Breast epithelium (tissue), 4 donors: ENCODE measurements at regions not wholly inside any gene's neighbourhood (a gene's known extent, or its start where the extent isn't known, plus 50 kb on each side); places are given as distances from the start of the nearest gene placed in this dataset.

Experiments
- DNase-seq, 2 donors: peaks; one replicate each; pipeline ENCODE4 v3.0.0-alpha.2; 2019; ENCODE audit warnings: low spot score in 2 of 2
- H3K27ac ChIP-seq, 2 donors: fragments of 200-600 bp; sonication (generic) in 1 of 2; one replicate each; pipeline ENCODE4 v1.5.1; 2016 to 2019; ENCODE audit warnings: mild to moderate bottlenecking in 1 of 2
- H3K27me3 ChIP-seq, 2 donors: fragments of 200-600 bp; sonication (generic) in 1 of 2; one replicate each; pipeline versions ENCODE4 v1.5.1 to v1.6.0; 2017 to 2019; ENCODE audit warnings: control low read depth in 1 of 2, mild to moderate bottlenecking in 1 of 2
- H3K36me3 ChIP-seq: fragments of 200-600 bp; one replicate; pipeline ENCODE4 v1.5.1; 2019
- H3K4me1 ChIP-seq, 2 donors: fragments of 200-600 bp; sonication (generic); one replicate each; pipeline ENCODE4 v1.5.1; 2016 to 2019; ENCODE audit warnings: control low read depth in 1 of 2
- H3K4me3 ChIP-seq, 3 donors: fragments of 200-600 bp; sonication (generic); 1 replicate in 2 of 3; 2 replicates in 1 of 3; pipeline ENCODE4 v1.5.1; 2016 to 2019; ENCODE audit warnings: mild to moderate bottlenecking in 3 of 3, moderate library complexity in 2 of 3
- H3K9me3 ChIP-seq, 2 donors: fragments of 200-600 bp; sonication (generic) in 1 of 2; one replicate each; pipeline ENCODE4 v1.5.1; 2016 to 2019; ENCODE audit warnings: control low read depth in 1 of 2
- POLR2A ChIP-seq: fragments of 450-650 bp; IDR thresholded peaks from one replicate; pipeline ENCODE4 v1.6.1; 2016; ENCODE audit warnings: antibody characterized with exemption, mild to moderate bottlenecking, moderate library complexity
- POLR2AphosphoS5 ChIP-seq, 3 donors: sonication (generic); formaldehyde crosslinking; IDR thresholded peaks; one replicate each; pipeline ENCODE4 v1.6.1; 2017; ENCODE audit warnings: antibody characterized with exemption in 3 of 3
- intact Hi-C: fragments of 100-400 bp; cut with DNase I; formaldehyde crosslinking; loops from one replicate; pipeline ENCODE4 v1.15.1; 2023; ENCODE audit warnings: low total_unique reads
- TF ChIP-seq, protein P1 (sequence below), 3 donors: fragments of 450-650 bp; IDR thresholded peaks; one replicate each; pipeline ENCODE4 v1.5.1; 2016 to 2017; ENCODE audit warnings: antibody characterized with exemption in 3 of 3, mild to moderate bottlenecking in 3 of 3, moderate library complexity in 3 of 3

DNA sequence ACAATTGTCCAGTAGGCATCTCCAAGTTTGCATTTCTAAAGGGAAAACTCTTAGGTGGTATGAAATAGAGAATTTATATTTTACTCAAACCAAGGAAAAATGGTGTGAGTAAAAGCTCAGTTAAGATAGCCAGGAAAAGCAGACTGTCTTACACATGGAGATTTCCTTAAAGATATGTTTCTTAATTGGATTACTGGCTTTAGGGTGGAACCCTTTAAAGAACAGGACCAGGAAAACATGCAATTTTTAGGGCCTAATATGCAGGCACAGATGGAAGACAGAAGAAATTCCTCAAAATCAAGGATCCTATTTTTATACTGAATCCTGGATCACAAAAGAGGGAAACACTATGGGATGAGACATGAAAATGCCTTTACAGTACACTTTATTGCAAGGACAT lies 100.3 kb upstream of the PCDH17 start:
- intact Hi-C loops = no loop called here
- Histone ChIP-seq H3K27ac (no peak overlapping the region), H3K27me3 (no peaks in the 10 kb centered on the region), H3K4me3 (no peak overlapping the region), H3K36me3 (no peaks in the 10 kb centered on the region), H3K4me1 (no peaks in the 10 kb centered on the region), H3K9me3 (peaks cover 3 to 8% of the 10 kb centered on the region in 2 donors)
- TF ChIP-seq POLR2A (no peak), POLR2AphosphoS5 (IDR thresholded peaks at IDR 0.05) (no peak)
- TF ChIP-seq, protein P1, sequence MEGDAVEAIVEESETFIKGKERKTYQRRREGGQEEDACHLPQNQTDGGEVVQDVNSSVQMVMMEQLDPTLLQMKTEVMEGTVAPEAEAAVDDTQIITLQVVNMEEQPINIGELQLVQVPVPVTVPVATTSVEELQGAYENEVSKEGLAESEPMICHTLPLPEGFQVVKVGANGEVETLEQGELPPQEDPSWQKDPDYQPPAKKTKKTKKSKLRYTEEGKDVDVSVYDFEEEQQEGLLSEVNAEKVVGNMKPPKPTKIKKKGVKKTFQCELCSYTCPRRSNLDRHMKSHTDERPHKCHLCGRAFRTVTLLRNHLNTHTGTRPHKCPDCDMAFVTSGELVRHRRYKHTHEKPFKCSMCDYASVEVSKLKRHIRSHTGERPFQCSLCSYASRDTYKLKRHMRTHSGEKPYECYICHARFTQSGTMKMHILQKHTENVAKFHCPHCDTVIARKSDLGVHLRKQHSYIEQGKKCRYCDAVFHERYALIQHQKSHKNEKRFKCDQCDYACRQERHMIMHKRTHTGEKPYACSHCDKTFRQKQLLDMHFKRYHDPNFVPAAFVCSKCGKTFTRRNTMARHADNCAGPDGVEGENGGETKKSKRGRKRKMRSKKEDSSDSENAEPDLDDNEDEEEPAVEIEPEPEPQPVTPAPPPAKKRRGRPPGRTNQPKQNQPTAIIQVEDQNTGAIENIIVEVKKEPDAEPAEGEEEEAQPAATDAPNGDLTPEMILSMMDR (IDR thresholded peaks at IDR 0.05) = no peak
- no peak for DNase-seq

DNA sequence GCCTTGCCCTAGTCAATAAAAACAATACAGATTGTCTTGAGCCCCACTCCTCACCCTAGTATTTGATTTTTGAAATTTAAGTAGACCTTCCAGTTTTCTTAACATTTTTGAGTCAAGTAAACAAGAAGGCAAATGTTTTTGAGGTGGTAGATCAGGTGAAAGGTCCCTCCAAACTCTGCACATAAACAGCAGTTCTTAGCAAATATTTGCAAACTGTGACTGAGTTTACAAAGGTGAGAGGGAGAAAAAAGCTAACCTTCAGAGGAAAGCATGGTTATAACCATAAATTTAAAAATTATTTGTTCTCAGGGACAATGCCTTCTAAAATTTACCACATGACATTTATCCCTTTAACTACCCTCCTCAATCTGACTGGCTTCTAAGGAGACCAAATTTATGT lies 84.6 kb upstream of the PCDH17 start:
- no peak for TF ChIP-seq POLR2A
- no peak for TF ChIP-seq POLR2AphosphoS5 (IDR thresholded peaks at IDR 0.05)
- no peak overlapping the region for H3K27ac ChIP-seq
- no peaks in the 10 kb centered on the region for H3K27me3 ChIP-seq
- DNase-seq = no peak
- intact Hi-C loops = no loop called here
- no peak overlapping the region for H3K4me3 ChIP-seq
- no peaks in the 10 kb centered on the region for H3K36me3 ChIP-seq
- no peaks in the 10 kb centered on the region for H3K9me3 ChIP-seq
- no peaks in the 10 kb centered on the region for H3K4me1 ChIP-seq

- H3K9me3 ChIP-seq = no peaks in the 10 kb centered on the region
- no peaks in the 10 kb centered on the region for H3K4me1 ChIP-seq
- intact Hi-C loops = no loop called here
- H3K27ac ChIP-seq = no peak overlapping the region
- no peaks in the 10 kb centered on the region for H3K36me3 ChIP-seq
- no peak overlapping the region for H3K4me3 ChIP-seq
- no peaks in the 10 kb centered on the region for H3K27me3 ChIP-seq
- peak in 1 of 2 donors; percentile 20 for DNase-seq
- TF ChIP-seq POLR2AphosphoS5 (IDR thresholded peaks at IDR 0.05) = no peak
- no peak for TF ChIP-seq POLR2A
- TF ChIP-seq, protein P1 (IDR thresholded peaks at IDR 0.05) = no peak
Measured at GRCh38 chr13:57552437-57552836, 79.1 kb upstream of the PCDH17 start.

GRCh38 chr13:57553932-57554331 lies 77.6 kb upstream of the PCDH17 start:
- TF ChIP-seq POLR2AphosphoS5 (IDR thresholded peaks at IDR 0.05) (no peak), POLR2A (no peak)
- TF ChIP-seq, protein P1 (IDR thresholded peaks at IDR 0.05) = no peak
- Histone ChIP-seq H3K9me3 (no peaks in the 10 kb centered on the region), H3K36me3 (no peaks in the 10 kb centered on the region), H3K4me1 (no peaks in the 10 kb centered on the region), H3K27me3 (no peaks in the 10 kb centered on the region), H3K4me3 (no peak overlapping the region), H3K27ac (no peak overlapping the region)
- intact Hi-C loops = no loop called here
- DNase-seq = no peak

DNA sequence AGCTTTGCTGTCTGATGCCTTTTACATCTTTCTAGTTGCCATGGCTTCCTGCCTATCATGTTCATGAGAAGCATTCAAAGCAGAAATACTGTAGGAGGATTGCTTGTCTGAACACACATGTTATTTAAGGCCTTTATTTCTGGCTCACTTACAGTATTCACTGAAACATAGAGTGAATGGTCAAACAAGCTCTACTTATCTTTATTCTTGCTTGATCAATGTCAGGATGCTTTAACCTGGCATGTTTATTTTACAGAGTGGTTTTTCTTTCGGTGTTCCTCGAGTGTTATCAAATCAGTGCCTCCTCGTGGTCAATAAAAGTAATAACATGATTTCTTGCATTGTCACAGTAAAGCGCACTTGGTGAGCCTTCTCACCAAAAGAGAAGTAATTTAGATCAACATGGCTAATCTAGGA lies 73.5 kb upstream of the PCDH17 start:
- no peak for DNase-seq
- Histone ChIP-seq H3K9me3 (no peaks in the 10 kb centered on the region), H3K27ac (no peak overlapping the region), H3K4me3 (no peak overlapping the region), H3K36me3 (no peaks in the 10 kb centered on the region), H3K4me1 (no peaks in the 10 kb centered on the region), H3K27me3 (no peaks in the 10 kb centered on the region)
- no peak for TF ChIP-seq POLR2A
- TF ChIP-seq POLR2AphosphoS5 (IDR thresholded peaks at IDR 0.05) = no peak
- TF ChIP-seq, protein P1 (IDR thresholded peaks at IDR 0.05) = no peak
- intact Hi-C loops = no loop called here

DNA sequence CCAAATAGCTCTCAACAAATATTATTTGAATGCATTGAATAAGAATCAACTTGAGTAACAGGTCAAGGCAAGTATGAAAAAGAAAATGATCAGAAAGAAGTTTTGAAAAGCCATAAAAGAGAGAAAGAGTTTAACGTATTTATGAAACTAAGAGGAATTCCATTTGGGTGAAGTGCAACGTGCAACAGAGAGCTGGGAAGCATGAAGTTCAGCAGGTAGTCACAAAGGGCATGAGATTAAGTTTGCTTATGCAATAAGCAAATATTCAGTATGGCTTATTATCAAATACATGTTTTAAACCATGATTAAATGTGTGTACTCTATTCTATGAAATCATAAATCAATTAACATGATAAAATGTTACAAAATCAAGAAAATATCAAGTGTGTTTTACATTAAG lies 62.7 kb upstream of the PCDH17 start:
- Histone ChIP-seq H3K4me1 (no peaks in the 10 kb centered on the region), H3K27ac (no peak overlapping the region), H3K27me3 (no peaks in the 10 kb centered on the region), H3K9me3 (no peaks in the 10 kb centered on the region), H3K4me3 (no peak overlapping the region), H3K36me3 (no peaks in the 10 kb centered on the region)
- DNase-seq = no peak
- TF ChIP-seq, protein P1 (IDR thresholded peaks at IDR 0.05) = no peak
- TF ChIP-seq POLR2A (no peak), POLR2AphosphoS5 (IDR thresholded peaks at IDR 0.05) (no peak)
- intact Hi-C loops = no loop called here
